ENCODE measurements at regions not wholly inside any gene's neighbourhood (a gene's known extent, or its start where the extent isn't known, plus 50 kb on each side); places are given as distances from the start of the nearest gene placed in this dataset.

DNA sequence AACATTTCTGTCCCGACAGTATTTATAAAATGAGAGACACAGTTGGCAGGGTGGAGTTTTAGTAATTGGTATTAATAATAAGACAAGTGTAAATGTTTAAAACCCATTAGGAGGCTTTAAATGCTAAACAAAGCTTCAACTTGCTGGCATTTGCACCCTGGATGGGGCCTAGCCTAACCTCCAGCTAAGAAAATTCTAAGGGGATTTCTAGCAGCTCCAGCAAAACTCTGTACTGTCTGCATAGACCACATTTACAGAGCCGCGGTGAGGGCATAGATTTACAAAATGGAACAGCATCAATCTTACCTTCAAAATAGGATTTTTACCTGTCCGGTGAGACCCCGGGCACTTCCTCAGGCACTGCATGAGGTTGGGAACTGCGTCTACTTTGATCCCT lies 113.9 kb upstream of the ANO1 start:
- Histone ChIP-seq H3K27me3 (replicated peaks in 1 of 7) (peaks cover 0 to 30% (median 0%) of the 10 kb centered on the region in 7 donors), H3K27ac (no peak overlapping the region), H3K4me3 (no peak overlapping the region), H3K9me3 (peaks cover 0 to 14% (median 4%) of the 10 kb centered on the region in 8 donors), H3K4me1 (no peaks in the 10 kb centered on the region), H3K36me3 (no peaks in the 10 kb centered on the region)
- 77 to 88% (median 85%) methylated on average over 6 of the region's 6 CpGs for WGBS, 5 donors
- no peak for TF ChIP-seq POLR2A (IDR thresholded peaks at IDR 0.05)
- no peak for TF ChIP-seq POLR2AphosphoS5 (IDR thresholded peaks at IDR 0.05)
- TF ChIP-seq, protein P1, sequence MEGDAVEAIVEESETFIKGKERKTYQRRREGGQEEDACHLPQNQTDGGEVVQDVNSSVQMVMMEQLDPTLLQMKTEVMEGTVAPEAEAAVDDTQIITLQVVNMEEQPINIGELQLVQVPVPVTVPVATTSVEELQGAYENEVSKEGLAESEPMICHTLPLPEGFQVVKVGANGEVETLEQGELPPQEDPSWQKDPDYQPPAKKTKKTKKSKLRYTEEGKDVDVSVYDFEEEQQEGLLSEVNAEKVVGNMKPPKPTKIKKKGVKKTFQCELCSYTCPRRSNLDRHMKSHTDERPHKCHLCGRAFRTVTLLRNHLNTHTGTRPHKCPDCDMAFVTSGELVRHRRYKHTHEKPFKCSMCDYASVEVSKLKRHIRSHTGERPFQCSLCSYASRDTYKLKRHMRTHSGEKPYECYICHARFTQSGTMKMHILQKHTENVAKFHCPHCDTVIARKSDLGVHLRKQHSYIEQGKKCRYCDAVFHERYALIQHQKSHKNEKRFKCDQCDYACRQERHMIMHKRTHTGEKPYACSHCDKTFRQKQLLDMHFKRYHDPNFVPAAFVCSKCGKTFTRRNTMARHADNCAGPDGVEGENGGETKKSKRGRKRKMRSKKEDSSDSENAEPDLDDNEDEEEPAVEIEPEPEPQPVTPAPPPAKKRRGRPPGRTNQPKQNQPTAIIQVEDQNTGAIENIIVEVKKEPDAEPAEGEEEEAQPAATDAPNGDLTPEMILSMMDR (IDR thresholded peaks at IDR 0.05 in 8 of 11, conservative IDR thresholded peaks at IDR 0.05 in 3 of 11): no peak
- no peak for DNase-seq
- intact Hi-C loops (cut with DNase I; ENCODE audit: low total_unique reads): no loop called here

DNA sequence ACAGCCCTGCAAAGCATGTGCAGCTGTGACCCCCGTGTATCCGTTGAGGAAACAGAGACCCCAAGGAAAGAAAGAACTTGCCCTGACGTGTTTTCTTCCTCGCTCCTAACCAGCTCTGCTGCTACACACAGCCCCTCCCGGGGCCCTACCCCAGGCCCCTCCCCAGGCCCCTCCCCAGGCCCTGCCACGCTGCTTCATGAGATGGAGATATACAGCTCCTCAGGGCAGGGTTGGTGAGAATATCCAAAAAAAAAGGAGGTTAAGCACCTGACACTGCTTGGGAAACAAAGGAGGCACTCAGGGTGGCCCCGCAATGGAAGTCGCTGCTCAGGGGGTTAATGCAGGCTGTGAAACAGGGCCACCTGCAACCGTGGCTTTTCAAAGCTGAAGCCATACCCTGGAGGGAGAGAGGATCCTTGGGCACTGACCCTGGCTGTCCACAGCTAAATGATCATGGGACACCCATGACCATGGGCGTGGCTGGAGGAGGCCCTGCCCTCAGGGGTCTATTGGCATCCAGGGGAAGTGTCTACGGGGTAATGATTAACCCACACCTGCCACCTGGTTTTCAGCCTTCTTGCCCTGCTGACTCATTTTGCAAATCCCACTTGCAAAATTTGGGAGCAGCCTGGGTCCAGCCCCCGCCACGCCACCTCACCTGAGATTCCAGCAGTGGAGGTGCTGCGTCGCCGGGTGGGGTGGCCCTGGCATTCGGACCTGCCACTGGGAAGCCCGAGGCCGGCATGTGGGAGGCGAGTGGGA lies 112.1 kb upstream of the ANO1 start:
- Histone ChIP-seq H3K9me3 (peaks cover 0 to 9% (median 2%) of the 10 kb centered on the region in 8 donors), H3K4me3 (no peak overlapping the region), H3K36me3 (no peaks in the 10 kb centered on the region), H3K27me3 (replicated peaks in 1 of 7) (peaks cover 0 to 39% (median 0%) of the 10 kb centered on the region in 7 donors), H3K27ac (no peak overlapping the region), H3K4me1 (peaks cover 0 to 9% (median 2%) of the 10 kb centered on the region in 6 donors)
- intact Hi-C loops (cut with DNase I; ENCODE audit: low total_unique reads): no loop called here
- TF ChIP-seq POLR2A (IDR thresholded peaks at IDR 0.05) (no peak), POLR2AphosphoS5 (IDR thresholded peaks at IDR 0.05) (no peak)
- TF ChIP-seq, protein P1 (IDR thresholded peaks at IDR 0.05 in 8 of 11, conservative IDR thresholded peaks at IDR 0.05 in 3 of 11): no peak
- WGBS, 5 donors: 64 to 84% (median 78%) methylated on average over 20 of the region's 20 CpGs
- DNase-seq: no peak

DNA sequence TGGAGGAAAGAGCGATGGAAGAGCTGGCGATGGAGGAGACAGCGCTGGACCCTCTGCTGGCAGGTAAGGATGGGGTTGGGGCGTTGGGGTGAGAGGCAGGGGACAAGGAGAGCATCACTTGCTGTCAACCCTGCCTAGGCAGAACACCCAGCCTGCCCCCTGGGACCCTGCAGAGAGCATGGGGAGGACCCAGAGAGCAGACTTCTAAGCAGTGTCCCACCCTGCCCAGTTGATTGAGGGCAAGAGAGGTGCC lies 111.6 kb upstream of the ANO1 start:
- Histone ChIP-seq H3K27ac (no peak overlapping the region), H3K27me3 (replicated peaks in 1 of 7) (peaks cover 0 to 39% (median 0%) of the 10 kb centered on the region in 7 donors), H3K4me3 (no peak overlapping the region), H3K9me3 (peaks cover 0 to 7% (median 2%) of the 10 kb centered on the region in 8 donors), H3K4me1 (peaks cover 0 to 9% (median 2%) of the 10 kb centered on the region in 6 donors), H3K36me3 (no peaks in the 10 kb centered on the region)
- no peak for DNase-seq
- WGBS, 5 donors: 83 to 95% (median 88%) methylated on average over 4 of the region's 4 CpGs
- intact Hi-C loops (cut with DNase I; ENCODE audit: low total_unique reads): no loop called here
- TF ChIP-seq POLR2A (IDR thresholded peaks at IDR 0.05): no peak
- TF ChIP-seq, protein P1 (IDR thresholded peaks at IDR 0.05 in 8 of 11, conservative IDR thresholded peaks at IDR 0.05 in 3 of 11): no peak
- TF ChIP-seq POLR2AphosphoS5 (IDR thresholded peaks at IDR 0.05): no peak

DNA sequence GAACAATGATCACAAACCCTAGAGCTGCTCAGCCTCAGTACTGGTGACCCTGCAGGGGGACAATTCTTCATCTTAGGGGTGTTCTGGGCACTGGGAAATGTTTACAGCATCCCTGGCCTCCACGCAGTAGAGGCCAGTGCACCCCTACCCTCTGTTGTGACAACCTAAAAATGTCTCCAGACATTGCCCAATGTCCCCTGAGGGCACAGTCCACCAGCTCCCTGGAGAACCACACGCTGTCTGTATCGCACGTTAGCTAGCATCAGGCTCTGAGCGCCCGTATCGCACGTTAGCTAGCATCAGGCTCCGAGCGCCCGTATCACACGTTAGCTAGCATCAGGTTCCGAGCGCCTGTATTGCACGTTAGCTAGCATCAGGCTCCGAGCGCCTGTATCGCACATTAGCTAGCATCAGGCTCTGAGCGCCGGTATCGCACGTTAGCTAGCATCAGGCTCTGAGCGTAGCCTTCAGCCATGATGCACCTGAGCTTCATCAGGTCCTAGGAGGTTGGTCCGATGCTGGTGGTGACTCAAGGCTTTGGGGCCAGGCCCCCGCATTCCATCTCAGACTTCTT lies 111.1 kb upstream of the ANO1 start:
- 83 to 94% (median 90%) methylated on average over 19 to 25 of the region's 25 CpGs for WGBS, 5 donors
- Histone ChIP-seq H3K9me3 (peaks cover 0 to 2% (median 0%) of the 10 kb centered on the region in 8 donors), H3K27me3 (replicated peaks in 1 of 7) (peaks cover 0 to 39% (median 0%) of the 10 kb centered on the region in 7 donors)

More for the DNA sequence above, 111.1 kb upstream of the ANO1 start:
- Histone ChIP-seq H3K4me1 (peaks cover 0 to 9% (median 2%) of the 10 kb centered on the region in 6 donors), H3K36me3 (no peaks in the 10 kb centered on the region), H3K27ac (no peak overlapping the region), H3K4me3 (no peak overlapping the region)
- no peak for DNase-seq
- intact Hi-C loops (cut with DNase I; ENCODE audit: low total_unique reads): no loop called here
- TF ChIP-seq, protein P1 (IDR thresholded peaks at IDR 0.05 in 8 of 11, conservative IDR thresholded peaks at IDR 0.05 in 3 of 11): no peak
- TF ChIP-seq POLR2A (IDR thresholded peaks at IDR 0.05) (no peak), POLR2AphosphoS5 (IDR thresholded peaks at IDR 0.05) (no peak)

Measured in spleen (tissue), 11 donors.